DMS153 (cell line): ENCODE measurements at regions not wholly inside any gene's neighbourhood (a gene's known extent, or its start where the extent isn't known, plus 50 kb on each side); places are given as distances from the start of the nearest gene placed in this dataset.

ENCODE experiments used
- DNase-seq: peaks from one replicate; lab custom pipeline; 2025; lab: John Stamatoyannopoulos, UW

GRCh38 chr2:118665784-118666529 is 181.5 kb downstream of the EN1 start:
- no peak for DNase-seq

- DNase-seq: no peak
Observed at GRCh38 chr2:118661179-118661578, 186.3 kb downstream of the EN1 start.

- DNase-seq: no peak
Observed at GRCh38 chr2:118658596-118659198, 188.8 kb downstream of the EN1 start.

GRCh38 chr2:118657466-118657865 is 190.0 kb downstream of the EN1 start:
- DNase-seq: no peak

- DNase-seq: no peak
Observed at GRCh38 chr2:118654945-118655344, 192.5 kb downstream of the EN1 start.

GRCh38 chr2:118650327-118650726 is 197.1 kb downstream of the EN1 start:
- DNase-seq: no peak

GRCh38 chr2:118645876-118646275 is 201.6 kb downstream of the EN1 start:
- no peak for DNase-seq

- DNase-seq: no peak
Observed at GRCh38 chr2:118644190-118644589, 203.3 kb downstream of the EN1 start.

- no peak for DNase-seq
Observed at GRCh38 chr2:118643294-118643693, 204.2 kb downstream of the EN1 start.

- DNase-seq: no peak
Observed at GRCh38 chr2:118642501-118642900, 204.9 kb downstream of the EN1 start.

- no peak for DNase-seq
Observed at GRCh38 chr2:118641711-118642110, 205.7 kb downstream of the EN1 start.

GRCh38 chr2:118639371-118639770 is 208.1 kb downstream of the EN1 start:
- DNase-seq: no peak

GRCh38 chr2:118638453-118638852 is 209.0 kb downstream of the EN1 start:
- DNase-seq: no peak

GRCh38 chr2:118635891-118636290 is 211.6 kb downstream of the EN1 start:
- DNase-seq: no peak

- no peak for DNase-seq
Observed at GRCh38 chr2:118634876-118635275, 212.6 kb downstream of the EN1 start.

- DNase-seq: no peak
Observed at GRCh38 chr2:118633371-118634018, 214.0 kb downstream of the EN1 start.

- no peak for DNase-seq
Observed at GRCh38 chr2:118632921-118633320, 214.5 kb downstream of the EN1 start.

- DNase-seq: no peak
Observed at GRCh38 chr2:118627156-118627555, 220.3 kb downstream of the EN1 start.

GRCh38 chr2:118622913-118623312 is 224.5 kb downstream of the EN1 start:
- DNase-seq: no peak

- DNase-seq: no peak
Observed at GRCh38 chr2:118622108-118622507, 225.3 kb downstream of the EN1 start.

GRCh38 chr2:118618279-118618678 is 229.2 kb downstream of the EN1 start:
- DNase-seq: no peak

- DNase-seq: no peak
Observed at GRCh38 chr2:118616432-118616831, 231.0 kb downstream of the EN1 start.

GRCh38 chr2:118614841-118615271 is 232.6 kb downstream of the EN1 start:
- DNase-seq: no peak
